ENCODE measurements at regions not wholly inside any gene's neighbourhood (a gene's known extent, or its start where the extent isn't known, plus 50 kb on each side); places are given as distances from the start of the nearest gene placed in this dataset.

DNA sequence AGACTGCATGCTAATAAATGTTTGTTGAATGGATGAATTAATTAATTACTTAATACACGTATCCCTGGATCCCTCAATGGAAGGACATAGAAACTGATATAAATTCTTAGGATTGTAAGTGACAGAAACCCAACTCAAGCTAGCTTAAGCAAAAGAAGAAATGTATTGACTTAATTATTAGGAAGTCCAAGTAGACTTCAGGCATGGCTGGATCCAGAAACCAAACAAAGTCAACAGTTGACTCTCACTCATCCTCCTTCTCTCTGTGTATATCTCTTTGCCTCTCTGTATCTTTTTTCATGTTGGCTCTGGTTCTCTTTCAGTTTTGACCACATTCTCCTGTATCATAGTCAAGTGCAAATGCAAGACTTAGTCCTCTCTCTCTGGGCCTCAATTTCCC lies 82.0 kb upstream of the CTNNBL1 start:
- Mint-ChIP-seq H3K27me3 (ENCODE audit: low read depth) (peaks cover 12% of the 10 kb centered on the region), H3K9me3 (no peaks in the 10 kb centered on the region)
- no peak for DNase-seq (ENCODE audit: low read depth, low spot score)

DNA sequence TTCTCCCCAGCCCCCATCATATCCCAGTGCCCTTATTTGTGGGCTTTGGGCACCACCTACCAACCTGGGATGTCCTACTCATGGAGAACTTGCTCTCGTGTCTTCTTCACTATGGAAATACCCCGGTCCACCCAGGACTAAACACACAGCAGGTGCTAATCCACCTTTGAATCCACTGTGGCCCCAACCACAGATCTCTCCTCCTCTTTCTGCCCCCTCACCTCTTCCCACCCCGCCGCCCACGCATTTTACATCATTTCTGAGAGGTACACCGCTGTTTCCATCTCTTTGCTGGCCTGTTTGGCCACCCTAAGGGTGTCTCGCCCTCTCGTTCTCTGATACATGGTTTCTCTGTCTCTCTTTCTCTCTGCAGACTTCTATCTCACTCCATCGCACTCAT lies 82.5 kb upstream of the CTNNBL1 start:
- TF ChIP-seq, protein P1, sequence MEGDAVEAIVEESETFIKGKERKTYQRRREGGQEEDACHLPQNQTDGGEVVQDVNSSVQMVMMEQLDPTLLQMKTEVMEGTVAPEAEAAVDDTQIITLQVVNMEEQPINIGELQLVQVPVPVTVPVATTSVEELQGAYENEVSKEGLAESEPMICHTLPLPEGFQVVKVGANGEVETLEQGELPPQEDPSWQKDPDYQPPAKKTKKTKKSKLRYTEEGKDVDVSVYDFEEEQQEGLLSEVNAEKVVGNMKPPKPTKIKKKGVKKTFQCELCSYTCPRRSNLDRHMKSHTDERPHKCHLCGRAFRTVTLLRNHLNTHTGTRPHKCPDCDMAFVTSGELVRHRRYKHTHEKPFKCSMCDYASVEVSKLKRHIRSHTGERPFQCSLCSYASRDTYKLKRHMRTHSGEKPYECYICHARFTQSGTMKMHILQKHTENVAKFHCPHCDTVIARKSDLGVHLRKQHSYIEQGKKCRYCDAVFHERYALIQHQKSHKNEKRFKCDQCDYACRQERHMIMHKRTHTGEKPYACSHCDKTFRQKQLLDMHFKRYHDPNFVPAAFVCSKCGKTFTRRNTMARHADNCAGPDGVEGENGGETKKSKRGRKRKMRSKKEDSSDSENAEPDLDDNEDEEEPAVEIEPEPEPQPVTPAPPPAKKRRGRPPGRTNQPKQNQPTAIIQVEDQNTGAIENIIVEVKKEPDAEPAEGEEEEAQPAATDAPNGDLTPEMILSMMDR (conservative IDR thresholded peaks at IDR 0.05) = no peak
- peaks cover 3% of the 10 kb centered on the region for H3K4me1 Mint-ChIP-seq
- H3K4me3 Mint-ChIP-seq = no peak overlapping the region
- no peak for DNase-seq (ENCODE audit: low read depth, low spot score)
- no peaks in the 10 kb centered on the region for H3K36me3 Mint-ChIP-seq (ENCODE audit: low read depth)
- H3K9me3 Mint-ChIP-seq = no peaks in the 10 kb centered on the region
- H3K27ac Mint-ChIP-seq (ENCODE audit: unreplicated experiment) = no peak overlapping the region
- peaks cover 10% of the 10 kb centered on the region for H3K27me3 Mint-ChIP-seq (ENCODE audit: low read depth)

More for the DNA sequence above, 82.0 kb upstream of the CTNNBL1 start:
- Mint-ChIP-seq H3K4me3 (no peak overlapping the region), H3K36me3 (ENCODE audit: low read depth) (no peaks in the 10 kb centered on the region), H3K27ac (ENCODE audit: unreplicated experiment) (no peak overlapping the region), H3K4me1 (peaks cover 3% of the 10 kb centered on the region)
- TF ChIP-seq, protein P1 (conservative IDR thresholded peaks at IDR 0.05) = no peak

DNA sequence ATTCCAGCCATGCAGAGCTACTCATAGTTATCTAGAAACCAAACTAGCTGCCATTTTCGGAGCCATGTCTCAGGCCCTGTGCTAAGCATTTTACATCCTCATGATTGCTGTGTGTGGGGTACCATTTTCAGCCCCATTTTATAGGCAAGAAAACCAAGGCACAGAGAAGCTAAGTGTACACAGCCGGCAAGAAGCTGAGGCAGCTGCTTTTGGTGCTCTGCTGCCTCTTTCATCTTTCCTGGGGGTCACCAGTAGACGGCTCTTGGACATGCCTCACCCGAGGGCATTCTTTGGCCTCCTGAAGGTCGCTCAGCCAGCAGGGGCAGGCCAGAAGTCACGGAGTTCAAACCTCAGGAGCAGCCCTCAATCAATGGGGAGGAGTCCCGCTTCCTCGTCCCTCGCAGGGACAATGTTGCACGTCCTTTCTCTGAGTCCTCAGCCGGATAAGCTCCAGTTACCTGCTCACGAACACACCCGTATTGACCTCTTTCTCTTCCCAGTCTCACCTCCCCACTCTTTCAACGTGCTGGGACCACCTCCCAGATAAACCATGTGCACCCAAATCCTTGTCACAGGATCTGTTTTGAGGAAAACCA lies 82.6 kb upstream of the BLCAP start:
- peaks cover 11% of the 10 kb centered on the region for H3K27me3 Mint-ChIP-seq (ENCODE audit: low read depth)
- no peaks in the 10 kb centered on the region for H3K36me3 Mint-ChIP-seq (ENCODE audit: low read depth)
- no peak overlapping the region for H3K27ac Mint-ChIP-seq (ENCODE audit: unreplicated experiment)
- no peak for DNase-seq (ENCODE audit: low read depth, low spot score)
- no peaks in the 10 kb centered on the region for H3K9me3 Mint-ChIP-seq
- TF ChIP-seq, protein P1 (conservative IDR thresholded peaks at IDR 0.05) = no peak
- H3K4me3 Mint-ChIP-seq = no peak overlapping the region
- H3K4me1 Mint-ChIP-seq = peaks cover 3% of the 10 kb centered on the region

DNA sequence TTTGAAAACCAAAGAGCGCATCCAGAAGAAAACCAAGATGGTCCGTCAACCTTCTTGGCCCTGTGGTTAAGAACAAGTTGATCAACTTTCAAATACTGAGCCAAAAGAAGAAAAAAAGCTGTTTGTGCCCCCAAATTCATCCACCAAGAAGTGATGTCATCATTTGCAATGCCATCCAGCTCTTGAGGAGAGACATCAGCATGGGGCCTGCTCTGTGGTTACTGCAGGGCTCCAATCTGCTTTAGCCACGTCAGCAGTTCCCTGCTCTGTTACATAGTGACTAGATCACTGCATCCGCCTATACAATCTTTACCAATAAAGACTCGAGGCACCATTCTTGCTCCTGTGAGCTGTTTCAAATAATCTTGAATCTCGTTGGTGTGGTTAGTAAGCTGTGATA lies 75.0 kb upstream of the BLCAP start:
- Mint-ChIP-seq H3K36me3 (ENCODE audit: low read depth) (no peaks in the 10 kb centered on the region), H3K4me1 (peaks cover 9% of the 10 kb centered on the region), H3K9me3 (no peaks in the 10 kb centered on the region), H3K4me3 (no peak overlapping the region), H3K27ac (ENCODE audit: unreplicated experiment) (no peak overlapping the region), H3K27me3 (ENCODE audit: low read depth) (peaks cover 61% of the 10 kb centered on the region)
- TF ChIP-seq, protein P1 (conservative IDR thresholded peaks at IDR 0.05) = no peak
- DNase-seq (ENCODE audit: low read depth, low spot score) = no peak

DNA sequence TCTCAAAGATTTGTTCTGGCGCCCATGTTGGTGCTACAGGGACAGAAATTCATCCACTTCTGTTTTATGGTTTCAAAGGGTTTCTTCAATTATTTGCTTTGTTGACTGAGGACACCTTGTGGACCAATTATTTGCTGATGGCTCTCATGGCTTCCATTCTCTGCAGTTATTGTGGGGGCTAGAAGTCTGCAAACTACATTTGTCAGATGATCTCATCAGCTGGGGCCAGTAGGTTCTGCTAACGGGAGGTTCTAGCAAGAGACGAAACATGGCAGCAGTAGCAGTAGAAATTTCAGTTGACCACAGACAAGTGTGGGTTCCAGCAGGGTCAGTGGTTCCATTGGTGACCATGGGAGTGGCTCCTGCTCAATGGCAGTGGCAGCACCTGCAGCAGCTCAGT lies 72.8 kb upstream of the BLCAP start:
- no peak for DNase-seq (ENCODE audit: low read depth, low spot score)
- Mint-ChIP-seq H3K4me3 (no peak overlapping the region), H3K27ac (ENCODE audit: unreplicated experiment) (no peak overlapping the region), H3K27me3 (ENCODE audit: low read depth) (peaks cover 59% of the 10 kb centered on the region), H3K4me1 (peaks cover 14% of the 10 kb centered on the region), H3K36me3 (ENCODE audit: low read depth) (no peaks in the 10 kb centered on the region), H3K9me3 (no peaks in the 10 kb centered on the region)
- TF ChIP-seq, protein P1 (conservative IDR thresholded peaks at IDR 0.05) = no peak
